ENCODE measurements at regions not wholly inside any gene's neighbourhood (a gene's known extent, or its start where the extent isn't known, plus 50 kb on each side); places are given as distances from the start of the nearest gene placed in this dataset.
"Not testable (repeated sequence)": the region's sequence is repeated elsewhere in the genome, so short reads cannot be mapped to it uniquely, and the experiment has no call there.

- no peak for DNase-seq (ENCODE audit: low read depth in 2 of 2)
Measured at GRCh38 chr2:131827481-131828163, 299.9 kb downstream of the CCDC74A start.

- no peak for DNase-seq (ENCODE audit: low read depth in 2 of 2)
Measured at GRCh38 chr2:131828164-131828561, 300.5 kb downstream of the CCDC74A start.

- not testable (repeated sequence) for DNase-seq (ENCODE audit: low read depth in 2 of 2)
Measured at GRCh38 chr2:131828633-131829455, 301.2 kb downstream of the CCDC74A start.

- DNase-seq (ENCODE audit: low read depth in 2 of 2) = not testable (repeated sequence)
Measured at GRCh38 chr2:131829456-131830241, 302.0 kb downstream of the CCDC74A start.

GRCh38 chr2:131830242-131830945 is 302.7 kb downstream of the CCDC74A start:
- not testable (repeated sequence) for DNase-seq (ENCODE audit: low read depth in 2 of 2)

GRCh38 chr2:131830946-131831310 is 303.2 kb downstream of the CCDC74A start:
- not testable (repeated sequence) for DNase-seq (ENCODE audit: low read depth in 2 of 2)

GRCh38 chr2:131831450-131832208 is 303.9 kb downstream of the CCDC74A start:
- not testable (repeated sequence) for DNase-seq (ENCODE audit: low read depth in 2 of 2)

- DNase-seq (ENCODE audit: low read depth in 2 of 2) = not testable (repeated sequence)
Measured at GRCh38 chr2:131832209-131832780, 304.6 kb downstream of the CCDC74A start.

- DNase-seq (ENCODE audit: low read depth in 2 of 2) = not testable (repeated sequence)
Measured at GRCh38 chr2:131832917-131833316, 305.2 kb downstream of the CCDC74A start.

GRCh38 chr2:131833367-131834202 is 305.9 kb downstream of the CCDC74A start:
- DNase-seq (ENCODE audit: low read depth in 2 of 2) = not testable (repeated sequence)

GRCh38 chr2:131834203-131835020 is 306.7 kb downstream of the CCDC74A start:
- not testable (repeated sequence) for DNase-seq (ENCODE audit: low read depth in 2 of 2)

GRCh38 chr2:131835022-131835421 is 307.3 kb downstream of the CCDC74A start:
- not testable (repeated sequence) for DNase-seq (ENCODE audit: low read depth in 2 of 2)

- DNase-seq (ENCODE audit: low read depth in 2 of 2) = no peak
Measured at GRCh38 chr2:131835621-131836091, 308.0 kb downstream of the CCDC74A start.

GRCh38 chr2:131836116-131836515 is 308.4 kb downstream of the CCDC74A start:
- not testable (repeated sequence) for DNase-seq (ENCODE audit: low read depth in 2 of 2)

- not testable (repeated sequence) for DNase-seq (ENCODE audit: low read depth in 2 of 2)
Measured at GRCh38 chr2:131844044-131844443, 316.4 kb downstream of the CCDC74A start.

GRCh38 chr2:131856202-131856601 is 305.6 kb downstream of the ANKRD30BL start:
- not testable (repeated sequence) for DNase-seq (ENCODE audit: low read depth in 2 of 2)

- not testable (repeated sequence) for DNase-seq (ENCODE audit: low read depth in 2 of 2)
Measured at GRCh38 chr2:131858197-131858596, 303.6 kb downstream of the ANKRD30BL start.

Measured in stimulated activated CD8-positive, alpha-beta memory T cell treated with anti-CD3 and anti-CD28 coated beads, Interleukin-7, amount 100 ng/mL, for 4 hours (primary cell).